ENCODE measurements at regions not wholly inside any gene's neighbourhood (a gene's known extent, or its start where the extent isn't known, plus 50 kb on each side); places are given as distances from the start of the nearest gene placed in this dataset.

DNA sequence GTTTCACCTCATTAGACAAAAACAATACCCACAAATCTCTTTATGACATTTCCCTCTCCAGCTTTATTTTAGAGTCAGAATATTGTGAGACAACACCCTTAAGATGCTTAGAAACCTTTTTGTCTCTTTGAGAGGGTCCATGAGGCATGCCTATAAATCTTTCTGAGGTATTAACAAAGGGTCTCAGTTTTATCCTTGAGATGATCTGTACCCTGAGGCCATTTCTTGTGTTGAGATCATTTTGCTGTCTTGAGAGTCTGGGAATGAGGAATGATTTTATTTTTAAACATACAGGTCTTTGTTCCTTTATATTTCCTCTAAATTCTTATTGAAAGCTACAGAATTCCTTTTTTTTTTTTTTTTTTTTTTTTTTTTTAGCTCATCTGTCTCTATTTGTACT, 179.7 kb upstream of the HS3ST4 start:
- TF ChIP-seq, protein P1, sequence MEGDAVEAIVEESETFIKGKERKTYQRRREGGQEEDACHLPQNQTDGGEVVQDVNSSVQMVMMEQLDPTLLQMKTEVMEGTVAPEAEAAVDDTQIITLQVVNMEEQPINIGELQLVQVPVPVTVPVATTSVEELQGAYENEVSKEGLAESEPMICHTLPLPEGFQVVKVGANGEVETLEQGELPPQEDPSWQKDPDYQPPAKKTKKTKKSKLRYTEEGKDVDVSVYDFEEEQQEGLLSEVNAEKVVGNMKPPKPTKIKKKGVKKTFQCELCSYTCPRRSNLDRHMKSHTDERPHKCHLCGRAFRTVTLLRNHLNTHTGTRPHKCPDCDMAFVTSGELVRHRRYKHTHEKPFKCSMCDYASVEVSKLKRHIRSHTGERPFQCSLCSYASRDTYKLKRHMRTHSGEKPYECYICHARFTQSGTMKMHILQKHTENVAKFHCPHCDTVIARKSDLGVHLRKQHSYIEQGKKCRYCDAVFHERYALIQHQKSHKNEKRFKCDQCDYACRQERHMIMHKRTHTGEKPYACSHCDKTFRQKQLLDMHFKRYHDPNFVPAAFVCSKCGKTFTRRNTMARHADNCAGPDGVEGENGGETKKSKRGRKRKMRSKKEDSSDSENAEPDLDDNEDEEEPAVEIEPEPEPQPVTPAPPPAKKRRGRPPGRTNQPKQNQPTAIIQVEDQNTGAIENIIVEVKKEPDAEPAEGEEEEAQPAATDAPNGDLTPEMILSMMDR (conservative IDR thresholded peaks at IDR 0.05; ENCODE audit: low read depth, low read length) = no peak
- no peak for DNase-seq (ENCODE audit: low read depth)
- H3K4me3 ChIP-seq (ENCODE audit: low read depth, low read length) = no peak overlapping the region

DNA sequence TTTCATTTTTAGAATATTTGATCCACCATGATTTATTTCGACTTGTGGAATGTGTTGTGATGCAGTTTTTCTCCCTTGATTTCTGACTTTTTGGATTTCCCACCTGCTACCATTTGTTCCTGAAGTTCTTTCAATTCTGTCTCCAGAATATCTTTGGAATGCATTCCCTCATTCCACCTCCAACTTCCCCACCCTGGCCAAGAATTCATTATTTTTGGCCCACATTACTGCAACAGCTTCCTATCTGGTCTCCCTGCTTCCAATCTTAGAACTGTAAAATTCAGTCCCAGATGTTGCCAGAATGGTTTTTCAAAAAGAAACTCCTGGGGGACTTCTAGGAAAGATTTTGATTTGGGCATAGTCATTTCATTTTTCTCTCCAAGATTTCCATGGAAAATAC, 182.3 kb upstream of the HS3ST4 start:
- H3K4me3 ChIP-seq (ENCODE audit: low read depth, low read length) = no peak overlapping the region
- DNase-seq (ENCODE audit: low read depth) = no peak
- TF ChIP-seq, protein P1 (conservative IDR thresholded peaks at IDR 0.05; ENCODE audit: low read depth, low read length) = no peak

DNA sequence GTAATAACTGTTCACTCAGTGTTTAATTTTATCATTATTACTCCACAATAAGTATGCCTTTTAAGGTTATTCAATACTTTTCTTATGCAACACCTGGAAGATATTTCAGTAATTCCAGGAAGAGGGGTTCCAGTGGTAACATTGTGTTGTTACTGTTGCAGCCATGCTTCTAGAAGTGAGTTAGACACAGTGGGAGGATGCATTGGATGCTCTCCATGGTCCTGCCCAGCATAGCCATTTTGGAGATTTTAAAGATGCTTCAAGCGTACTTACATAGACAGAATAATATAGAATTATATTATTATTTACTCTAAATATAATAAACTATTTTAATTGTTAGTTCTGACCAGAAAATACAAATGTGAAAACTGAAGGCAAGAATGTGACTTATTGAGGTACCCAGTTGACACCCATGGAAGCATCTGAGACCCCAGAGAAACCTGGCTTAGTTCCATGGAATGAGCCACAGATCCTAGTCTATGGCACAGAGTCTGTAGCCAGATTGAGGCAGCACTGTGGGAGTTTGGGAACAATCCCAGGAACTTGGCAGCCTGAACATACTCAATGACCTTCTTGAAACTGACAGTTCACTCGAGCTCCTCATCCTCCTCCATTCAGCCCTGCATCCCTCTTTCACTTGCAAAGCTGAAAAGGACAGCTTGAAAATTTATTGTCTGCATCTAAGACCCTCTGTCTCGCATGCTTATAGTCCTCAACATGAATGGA, 190.1 kb upstream of the HS3ST4 start:
- DNase-seq (ENCODE audit: low read depth) = no peak
- H3K4me3 ChIP-seq (ENCODE audit: low read depth, low read length) = no peak overlapping the region
- TF ChIP-seq, protein P1 (conservative IDR thresholded peaks at IDR 0.05; ENCODE audit: low read depth, low read length) = no peak

DNA sequence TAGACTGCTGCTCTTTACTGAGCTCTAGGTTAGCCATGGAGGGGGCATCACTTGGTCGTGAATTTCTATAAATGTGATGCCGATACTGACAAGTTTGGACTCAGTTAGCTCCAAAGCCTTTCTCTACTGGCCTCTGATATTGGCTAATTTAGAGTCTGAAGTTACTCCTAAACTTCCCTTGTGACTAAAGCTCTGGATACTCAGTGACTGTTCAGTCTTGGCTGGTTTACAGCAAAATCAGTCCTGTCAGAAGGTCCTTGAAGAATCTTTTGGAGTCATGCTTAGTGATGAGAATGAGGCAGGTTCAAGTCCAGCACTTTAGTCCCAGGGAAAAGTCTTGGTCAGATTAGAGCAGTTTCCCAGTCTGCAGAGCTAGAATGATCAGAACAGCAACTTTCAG, 197.5 kb upstream of the HS3ST4 start:
- no peak overlapping the region for H3K4me3 ChIP-seq (ENCODE audit: low read depth, low read length)
- TF ChIP-seq, protein P1 (conservative IDR thresholded peaks at IDR 0.05; ENCODE audit: low read depth, low read length) = no peak
- DNase-seq (ENCODE audit: low read depth) = no peak

DNA sequence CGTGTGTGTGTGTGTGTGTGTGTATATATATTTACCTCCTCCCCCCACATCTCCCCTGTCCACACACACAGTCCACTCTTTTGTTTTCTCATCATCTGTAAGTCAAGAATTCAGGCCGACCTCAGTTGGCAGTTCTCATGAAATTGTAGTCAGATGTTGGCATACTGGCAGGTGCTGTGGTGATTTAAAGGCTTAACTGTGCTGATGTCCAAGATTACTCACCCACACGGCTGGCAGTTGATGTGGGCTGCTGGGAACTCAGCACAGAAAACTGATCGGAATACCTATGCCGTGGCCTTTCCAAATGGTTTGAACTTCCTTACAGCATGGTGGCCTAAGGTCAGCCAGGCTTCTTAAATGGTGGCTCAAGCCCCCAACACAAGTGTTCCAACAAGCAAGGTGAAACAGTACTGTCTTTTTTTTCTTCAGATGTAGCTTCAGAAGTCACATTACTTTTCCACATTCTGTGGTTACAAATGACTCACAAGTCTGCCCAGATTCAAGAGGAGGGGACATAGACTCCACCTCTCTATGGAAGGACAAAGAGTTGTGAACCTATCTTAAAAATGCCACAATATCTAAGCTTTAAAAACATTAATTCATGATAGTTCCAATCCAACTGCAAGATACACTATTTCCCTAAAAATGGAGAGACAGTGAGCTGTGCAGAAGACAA, 198.5 kb upstream of the HS3ST4 start:
- no peak overlapping the region for H3K4me3 ChIP-seq (ENCODE audit: low read depth, low read length)
- TF ChIP-seq, protein P1 (conservative IDR thresholded peaks at IDR 0.05; ENCODE audit: low read depth, low read length) = no peak
- no peak for DNase-seq (ENCODE audit: low read depth)

DNA sequence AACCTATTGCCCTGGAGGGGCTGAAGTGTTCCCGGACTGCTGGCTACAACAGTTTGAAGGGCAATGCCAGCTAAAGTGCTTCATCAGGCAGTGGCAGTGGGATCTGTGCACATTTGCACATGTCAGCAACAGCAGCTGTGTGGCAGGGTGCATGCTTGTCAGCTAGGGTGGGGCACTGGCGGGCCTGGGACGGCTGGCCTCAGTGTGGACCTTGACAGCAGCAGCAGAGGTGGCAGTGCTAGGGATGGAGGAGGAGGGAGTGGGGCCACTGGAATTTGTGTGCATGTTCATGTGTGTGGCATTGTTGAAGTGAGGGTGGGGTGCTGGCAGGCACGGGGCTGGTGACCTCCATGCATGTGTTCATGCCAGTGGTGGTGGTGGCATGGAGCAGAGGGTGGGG, 203.3 kb upstream of the HS3ST4 start:
- no peak for DNase-seq (ENCODE audit: low read depth)
- TF ChIP-seq, protein P1 (conservative IDR thresholded peaks at IDR 0.05; ENCODE audit: low read depth, low read length) = no peak
- H3K4me3 ChIP-seq (ENCODE audit: low read depth, low read length) = no peak overlapping the region

DNA sequence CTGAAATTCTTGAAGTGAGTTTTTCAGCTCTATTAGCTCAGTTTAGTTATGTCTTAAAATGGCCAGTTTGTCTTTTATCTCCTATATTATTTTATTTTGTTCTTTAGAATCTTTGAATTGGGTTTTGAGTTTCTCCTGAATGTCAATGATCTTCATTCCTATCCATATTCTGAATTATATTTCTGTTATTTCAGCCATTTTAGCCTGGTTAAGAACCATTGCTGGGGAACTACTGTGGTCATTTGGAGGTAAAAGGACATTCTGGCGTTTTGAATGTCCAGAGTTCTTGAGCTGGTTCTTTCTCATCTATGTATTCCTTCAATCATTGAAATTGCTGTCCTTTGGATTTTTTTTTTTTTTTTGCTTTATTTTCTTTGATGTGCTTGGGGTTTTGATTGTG, 203.9 kb upstream of the HS3ST4 start:
- DNase-seq (ENCODE audit: low read depth) = no peak
- no peak overlapping the region for H3K4me3 ChIP-seq (ENCODE audit: low read depth, low read length)
- TF ChIP-seq, protein P1 (conservative IDR thresholded peaks at IDR 0.05; ENCODE audit: low read depth, low read length) = no peak

Data from choroid plexus epithelial cell (primary cell).